Spleen (tissue), 11 donors: ENCODE measurements at regions not wholly inside any gene's neighbourhood (a gene's known extent, or its start where the extent isn't known, plus 50 kb on each side); places are given as distances from the start of the nearest gene placed in this dataset.

Experiments
- DNase-seq: peaks from one replicate; pipeline ENCODE4 v3.0.0-alpha.2; 2020
- H3K27ac ChIP-seq, 8 donors: fragments of 200-600 bp; sonication (generic) in 7 of 8; 1 replicate in 4 of 8; 2 replicates in 4 of 8; pipeline versions ENCODE4 v1.5.0 to v1.8.0; 2016 to 2021; ENCODE audit warnings: inconsistent platforms in 4 of 8, mild to moderate bottlenecking in 4 of 8, moderate library complexity in 1 of 8
- H3K27me3 ChIP-seq, 7 donors: fragments of 200-600 bp; sonication (generic) in 6 of 7; replicated peaks in 1 of 7; 1 replicate in 4 of 7; 2 replicates in 3 of 7; pipeline versions ENCODE4 v1.5.0 to v1.8.0; 2016 to 2021; ENCODE audit warnings: inconsistent platforms in 3 of 7, mild to moderate bottlenecking in 1 of 7
- H3K36me3 ChIP-seq, 6 donors: fragments of 200-600 bp; sonication (generic) in 5 of 6; 1 replicate in 4 of 6; 2 replicates in 2 of 6; pipeline versions ENCODE4 v1.5.0 to v1.8.0; 2016 to 2021; ENCODE audit warnings: inconsistent platforms in 2 of 6
- H3K4me1 ChIP-seq, 6 donors: fragments of 200-600 bp; sonication (generic) in 5 of 6; 1 replicate in 3 of 6; 2 replicates in 3 of 6; pipeline versions ENCODE4 v1.5.0 to v1.8.0; 2016 to 2021; ENCODE audit warnings: inconsistent platforms in 3 of 6
- H3K4me3 ChIP-seq, 8 donors: fragments of 200-600 bp; sonication (generic) in 7 of 8; 1 replicate in 4 of 8; 2 replicates in 4 of 8; pipeline versions ENCODE4 v1.5.0 to v1.8.0; 2016 to 2021; ENCODE audit warnings: inconsistent platforms in 4 of 8, mild to moderate bottlenecking in 4 of 8, moderate library complexity in 2 of 8
- H3K9me3 ChIP-seq, 8 donors: fragments of 200-600 bp; sonication (generic) in 7 of 8; 1 replicate in 4 of 8; 2 replicates in 4 of 8; pipeline versions ENCODE4 v1.5.0 to v1.8.0; 2016 to 2021; ENCODE audit warnings: inconsistent platforms in 4 of 8
- CTCF ChIP-seq, 11 experiments: fragments of 200-600 bp in 7 of 11; fragments of 450-650 bp in 4 of 11; sonication (generic) in 4 of 11; IDR thresholded peaks in 8 of 11; conservative IDR thresholded peaks in 3 of 11; 1 replicate in 7 of 11; 2 replicates in 4 of 11; pipeline versions ENCODE4 v1.4.0 to v1.8.0; 2016 to 2021; ENCODE audit warnings: antibody characterized with exemption in 11 of 11, inconsistent platforms in 4 of 11, mild to moderate bottlenecking in 1 of 11
- POLR2A ChIP-seq, 3 donors: fragments of 450-650 bp; IDR thresholded peaks; one replicate each; pipeline ENCODE4 v1.5.1; 2017; ENCODE audit warnings: antibody characterized with exemption in 3 of 3, mild to moderate bottlenecking in 1 of 3
- POLR2AphosphoS5 ChIP-seq, 3 donors: sonication (generic); formaldehyde crosslinking; IDR thresholded peaks; one replicate each; pipeline ENCODE4 v1.5.1; 2017; ENCODE audit warnings: antibody characterized with exemption in 3 of 3
- WGBS, 5 donors: extraction: QIAGEN DNeasy Blood & Tissue Kit in 3 of 5; methylation state at CpG; one replicate each; pipeline versions ENCODE4 v1.1.5 to v1.1.7; 2013 to 2018; 5-methylcytosine and 5-hydroxymethylcytosine counted together
- intact Hi-C: fragments of 100-400 bp; cut with DNase I; formaldehyde crosslinking; loops from one replicate; pipeline ENCODE4 v1.15.0; 2023; ENCODE audit warnings: low total_unique reads
- donor health status: healthy with polysubstance abuse.
- donor health status: DM: no; HTN: no; CAD: no; lungs with moderate emphysema.
- donor health status: DM: no; HTN: no; CAD: no.
- donor health status: Bipolar disorder and iron deficiency.
- donor health status: healthy.
- donor health status: DM: no; HTN: no; CAD: no.
- donor health status: DM: yes; HTN: yes; CAD: no.

GRCh38 chr9:99682378-99682777 lies 139.3 kb upstream of the NR4A3 start:
- intact Hi-C loops: no loop called here
- no peak for TF ChIP-seq POLR2AphosphoS5 (IDR thresholded peaks at IDR 0.05)
- TF ChIP-seq CTCF (IDR thresholded peaks at IDR 0.05 in 8 of 11, conservative IDR thresholded peaks at IDR 0.05 in 3 of 11): no peak
- TF ChIP-seq POLR2A (IDR thresholded peaks at IDR 0.05): no peak
- H3K9me3 ChIP-seq: peaks cover 0 to 13% (median 4%) of the 10 kb centered on the region in 8 donors
- 88 to 100% (median 94%) methylated on average over 1 of the region's 1 CpG for WGBS, 5 donors
- H3K27me3 ChIP-seq: no peaks in the 10 kb centered on the region
- no peak for DNase-seq
- H3K4me1 ChIP-seq: no peaks in the 10 kb centered on the region
- no peak overlapping the region for H3K4me3 ChIP-seq
- H3K27ac ChIP-seq: no peak overlapping the region
- no peaks in the 10 kb centered on the region for H3K36me3 ChIP-seq

- 53 to 63% (median 54%) methylated on average over 2 of the region's 2 CpGs for WGBS, 5 donors
- no peak for DNase-seq
- H3K4me1 ChIP-seq: no peaks in the 10 kb centered on the region
- no peak overlapping the region for H3K27ac ChIP-seq
- TF ChIP-seq CTCF (IDR thresholded peaks at IDR 0.05 in 8 of 11, conservative IDR thresholded peaks at IDR 0.05 in 3 of 11) (no peak), POLR2AphosphoS5 (IDR thresholded peaks at IDR 0.05) (no peak), POLR2A (IDR thresholded peaks at IDR 0.05) (no peak)
- H3K36me3 ChIP-seq: no peaks in the 10 kb centered on the region
- H3K4me3 ChIP-seq: no peak overlapping the region
- peaks cover 0 to 13% (median 4%) of the 10 kb centered on the region in 8 donors for H3K9me3 ChIP-seq
- H3K27me3 ChIP-seq: no peaks in the 10 kb centered on the region
- intact Hi-C loops: no loop called here
Measured at GRCh38 chr9:99682870-99683269, 138.8 kb upstream of the NR4A3 start.

GRCh38 chr9:99690573-99690972 lies 131.1 kb upstream of the NR4A3 start:
- no peaks in the 10 kb centered on the region for H3K4me1 ChIP-seq
- no peaks in the 10 kb centered on the region for H3K9me3 ChIP-seq
- no peak overlapping the region for H3K27ac ChIP-seq
- 64 to 85% (median 78%) methylated on average over 4 of the region's 4 CpGs for WGBS, 5 donors
- no peaks in the 10 kb centered on the region for H3K27me3 ChIP-seq
- TF ChIP-seq POLR2A (IDR thresholded peaks at IDR 0.05) (no peak), POLR2AphosphoS5 (IDR thresholded peaks at IDR 0.05) (no peak), CTCF (IDR thresholded peaks at IDR 0.05 in 8 of 11, conservative IDR thresholded peaks at IDR 0.05 in 3 of 11) (no peak)
- intact Hi-C loops: no loop called here
- no peak for DNase-seq
- H3K4me3 ChIP-seq: no peak overlapping the region
- H3K36me3 ChIP-seq: no peaks in the 10 kb centered on the region

GRCh38 chr9:99693888-99694287 lies 127.8 kb upstream of the NR4A3 start:
- Histone ChIP-seq H3K4me1 (no peaks in the 10 kb centered on the region), H3K27ac (no peak overlapping the region), H3K4me3 (no peak overlapping the region), H3K27me3 (no peaks in the 10 kb centered on the region), H3K9me3 (peaks cover 0 to 12% (median 9%) of the 10 kb centered on the region in 8 donors), H3K36me3 (no peaks in the 10 kb centered on the region)
- no peak for DNase-seq
- WGBS, 5 donors: 85 to 91% (median 88%) methylated on average over 3 of the region's 3 CpGs
- TF ChIP-seq POLR2AphosphoS5 (IDR thresholded peaks at IDR 0.05): no peak
- no peak for TF ChIP-seq POLR2A (IDR thresholded peaks at IDR 0.05)
- no peak for TF ChIP-seq CTCF (IDR thresholded peaks at IDR 0.05 in 8 of 11, conservative IDR thresholded peaks at IDR 0.05 in 3 of 11)
- intact Hi-C loops: no loop called here
